Osteocyte (in vitro differentiated cells): ENCODE measurements at regions not wholly inside any gene's neighbourhood (a gene's known extent, or its start where the extent isn't known, plus 50 kb on each side); places are given as distances from the start of the nearest gene placed in this dataset.

Experiments
- DNase-seq: peaks from one replicate; pipeline ENCODE4 v3.0.0; 2021; ENCODE audit warnings: mixed read lengths; ENCODE audit not compliant: unreplicated experiment; ENCODE audit errors: extremely low spot score
- H3K27ac Mint-ChIP-seq: one replicate; pipeline ENCODE4 v1.8.0; 2021; ENCODE audit warnings: mild to moderate bottlenecking, mixed read lengths; ENCODE audit not compliant: unreplicated experiment
- H3K27me3 Mint-ChIP-seq: one replicate; pipeline ENCODE4 v1.8.0; 2021; ENCODE audit warnings: mixed read lengths; ENCODE audit not compliant: unreplicated experiment
- H3K36me3 Mint-ChIP-seq: one replicate; pipeline ENCODE4 v1.8.0; 2021; ENCODE audit warnings: mixed read lengths; ENCODE audit not compliant: unreplicated experiment
- H3K4me1 Mint-ChIP-seq: one replicate; pipeline ENCODE4 v1.8.0; 2021; ENCODE audit warnings: mixed read lengths; ENCODE audit not compliant: unreplicated experiment
- H3K4me3 Mint-ChIP-seq: one replicate; pipeline ENCODE4 v1.8.0; 2021; ENCODE audit warnings: mild to moderate bottlenecking, moderate library complexity, mixed read lengths; ENCODE audit not compliant: unreplicated experiment
- H3K9me3 Mint-ChIP-seq: one replicate; pipeline ENCODE4 v1.8.0; 2021; ENCODE audit warnings: mixed read lengths; ENCODE audit not compliant: unreplicated experiment
- CTCF ChIP-seq: fragments of 200-600 bp; sonication (generic); IDR thresholded peaks from 2 replicates; pipeline ENCODE4 v1.5.0; 2021; ENCODE audit warnings: antibody characterized with exemption, mild to moderate bottlenecking, moderate library complexity

DNA sequence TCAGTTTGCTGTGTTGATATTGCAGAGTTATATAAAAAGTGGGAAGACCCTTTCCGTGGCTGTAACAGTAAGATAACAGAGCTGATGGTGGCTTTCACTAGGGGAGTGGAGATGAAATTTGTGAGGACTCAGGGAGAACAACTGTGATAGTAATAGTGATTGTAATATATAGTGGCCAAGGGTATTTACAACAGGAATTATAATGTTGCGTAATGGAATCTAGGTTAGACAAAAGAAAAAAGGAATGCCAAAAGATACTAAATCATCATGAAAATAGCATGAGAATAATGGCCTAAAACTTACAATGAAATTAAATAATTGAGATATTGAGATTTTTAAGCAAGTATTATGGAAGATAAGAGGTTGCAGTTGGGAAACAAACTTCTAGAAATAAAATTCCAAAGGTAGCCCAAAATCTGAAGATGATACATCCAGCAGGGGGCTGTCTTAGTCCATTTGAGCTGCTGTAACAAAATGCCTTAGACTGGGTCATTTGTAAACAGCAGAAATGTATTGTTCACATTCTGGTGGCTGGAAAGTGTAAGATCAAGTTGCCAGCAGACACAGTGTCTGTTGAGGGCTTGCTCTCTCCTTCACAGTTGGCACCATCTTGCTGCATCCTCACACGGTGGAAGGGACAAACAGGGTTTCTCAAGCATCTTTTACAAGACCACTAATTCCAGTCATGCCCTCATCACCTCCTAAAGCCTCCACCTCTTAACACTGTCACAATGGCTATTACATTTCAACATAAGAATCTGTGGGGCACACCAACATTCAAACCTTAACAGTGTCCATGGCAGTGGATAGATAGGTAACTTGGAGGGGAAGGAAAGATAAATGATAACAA is 711.2 kb downstream of the MRPL39 start:
- no peak for DNase-seq
- Mint-ChIP-seq H3K9me3 (peaks cover 4% of the 10 kb centered on the region), H3K27me3 (peaks cover 3% of the 10 kb centered on the region), H3K4me3 (no peak overlapping the region), H3K4me1 (no peaks in the 10 kb centered on the region), H3K36me3 (no peaks in the 10 kb centered on the region), H3K27ac (no peak overlapping the region)
- TF ChIP-seq CTCF: peak; percentile 51

- Mint-ChIP-seq H3K4me3 (no peak overlapping the region), H3K36me3 (no peaks in the 10 kb centered on the region), H3K9me3 (peaks cover 13% of the 10 kb centered on the region)
Measured at GRCh38 chr21:24894324-24894723, 713.0 kb downstream of the MRPL39 start.

GRCh38 chr21:24890021-24890420 is 717.3 kb downstream of the MRPL39 start:
- Mint-ChIP-seq H3K27ac (no peak overlapping the region), H3K27me3 (peaks cover 3% of the 10 kb centered on the region), H3K9me3 (peaks cover 13% of the 10 kb centered on the region), H3K36me3 (no peaks in the 10 kb centered on the region), H3K4me3 (no peak overlapping the region), H3K4me1 (no peaks in the 10 kb centered on the region)
- DNase-seq: no peak
- no peak for TF ChIP-seq CTCF

More at GRCh38 chr21:24894324-24894723, 713.0 kb downstream of the MRPL39 start:
- no peak for TF ChIP-seq CTCF
- Mint-ChIP-seq H3K27ac (no peak overlapping the region), H3K4me1 (no peaks in the 10 kb centered on the region), H3K27me3 (peaks cover 3% of the 10 kb centered on the region)
- no peak for DNase-seq

DNA sequence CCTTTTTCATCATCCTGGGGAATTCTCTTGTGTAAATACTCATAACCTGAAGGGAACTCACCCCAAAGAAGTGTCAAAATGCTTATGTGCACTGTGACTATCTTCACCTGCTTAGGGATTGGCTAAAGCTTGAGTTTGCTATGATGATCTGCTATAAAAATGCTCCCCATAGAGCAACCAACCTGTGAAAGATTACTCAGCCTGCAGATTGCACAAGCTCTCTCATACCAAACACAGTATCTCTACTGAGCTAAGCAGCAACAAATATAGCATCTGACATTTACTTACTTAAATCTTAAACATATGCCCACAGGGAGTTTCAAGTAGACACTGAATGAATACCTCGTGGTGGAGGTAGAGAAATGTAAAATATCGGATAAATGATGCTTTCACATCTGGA is 725.8 kb downstream of the MRPL39 start:
- TF ChIP-seq CTCF: no peak
- DNase-seq: no peak
- no peak overlapping the region for H3K27ac Mint-ChIP-seq
- H3K27me3 Mint-ChIP-seq: no peaks in the 10 kb centered on the region
- H3K9me3 Mint-ChIP-seq: peaks cover 4% of the 10 kb centered on the region
- no peak overlapping the region for H3K4me3 Mint-ChIP-seq
- H3K36me3 Mint-ChIP-seq: no peaks in the 10 kb centered on the region
- H3K4me1 Mint-ChIP-seq: no peaks in the 10 kb centered on the region

GRCh38 chr21:24870633-24871032 is 736.6 kb downstream of the MRPL39 start:
- H3K27me3 Mint-ChIP-seq: no peaks in the 10 kb centered on the region
- no peak overlapping the region for H3K27ac Mint-ChIP-seq
- peaks cover 42% of the 10 kb centered on the region for H3K9me3 Mint-ChIP-seq
- no peak for DNase-seq
- H3K4me1 Mint-ChIP-seq: no peaks in the 10 kb centered on the region
- no peak for TF ChIP-seq CTCF
- H3K36me3 Mint-ChIP-seq: no peaks in the 10 kb centered on the region
- H3K4me3 Mint-ChIP-seq: no peak overlapping the region
